ENCODE measurements at regions not wholly inside any gene's neighbourhood (a gene's known extent, or its start where the extent isn't known, plus 50 kb on each side); places are given as distances from the start of the nearest gene placed in this dataset.

DNA sequence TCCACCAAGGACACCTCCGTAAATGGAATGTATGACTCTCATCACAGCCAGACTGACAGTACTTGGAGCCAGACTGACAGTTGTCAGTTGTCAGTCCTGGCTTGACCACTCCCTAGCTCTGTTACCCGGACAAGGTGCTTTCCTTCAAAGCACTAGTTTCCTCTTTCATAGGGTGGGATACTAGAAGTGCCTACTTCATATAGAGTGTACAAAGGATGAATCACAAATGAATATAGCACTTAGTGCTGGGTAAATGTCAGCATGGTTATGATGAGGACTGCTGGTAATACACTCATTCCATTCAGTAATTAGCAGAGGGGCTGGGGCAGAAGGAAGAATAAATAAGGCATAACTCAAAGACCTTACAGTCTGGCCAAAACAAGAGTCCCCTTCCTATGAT is 91.4 kb downstream of the ARL4C start:
- Histone ChIP-seq H3K4me3 (ENCODE audit: low read depth, low read length) (no peak overlapping the region), H3K36me3 (ENCODE audit: control insufficient read depth, insufficient read depth, low read length) (no peaks in the 10 kb centered on the region), H3K27me3 (ENCODE audit: control insufficient read depth, insufficient read depth, low read length) (no peaks in the 10 kb centered on the region)
- TF ChIP-seq, protein P1, sequence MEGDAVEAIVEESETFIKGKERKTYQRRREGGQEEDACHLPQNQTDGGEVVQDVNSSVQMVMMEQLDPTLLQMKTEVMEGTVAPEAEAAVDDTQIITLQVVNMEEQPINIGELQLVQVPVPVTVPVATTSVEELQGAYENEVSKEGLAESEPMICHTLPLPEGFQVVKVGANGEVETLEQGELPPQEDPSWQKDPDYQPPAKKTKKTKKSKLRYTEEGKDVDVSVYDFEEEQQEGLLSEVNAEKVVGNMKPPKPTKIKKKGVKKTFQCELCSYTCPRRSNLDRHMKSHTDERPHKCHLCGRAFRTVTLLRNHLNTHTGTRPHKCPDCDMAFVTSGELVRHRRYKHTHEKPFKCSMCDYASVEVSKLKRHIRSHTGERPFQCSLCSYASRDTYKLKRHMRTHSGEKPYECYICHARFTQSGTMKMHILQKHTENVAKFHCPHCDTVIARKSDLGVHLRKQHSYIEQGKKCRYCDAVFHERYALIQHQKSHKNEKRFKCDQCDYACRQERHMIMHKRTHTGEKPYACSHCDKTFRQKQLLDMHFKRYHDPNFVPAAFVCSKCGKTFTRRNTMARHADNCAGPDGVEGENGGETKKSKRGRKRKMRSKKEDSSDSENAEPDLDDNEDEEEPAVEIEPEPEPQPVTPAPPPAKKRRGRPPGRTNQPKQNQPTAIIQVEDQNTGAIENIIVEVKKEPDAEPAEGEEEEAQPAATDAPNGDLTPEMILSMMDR (IDR thresholded peaks at IDR 0.05; ENCODE audit: insufficient read depth, low read length, poor library complexity, severe bottlenecking): no peak
- DNase-seq (ENCODE audit: low read depth): no peak

DNA sequence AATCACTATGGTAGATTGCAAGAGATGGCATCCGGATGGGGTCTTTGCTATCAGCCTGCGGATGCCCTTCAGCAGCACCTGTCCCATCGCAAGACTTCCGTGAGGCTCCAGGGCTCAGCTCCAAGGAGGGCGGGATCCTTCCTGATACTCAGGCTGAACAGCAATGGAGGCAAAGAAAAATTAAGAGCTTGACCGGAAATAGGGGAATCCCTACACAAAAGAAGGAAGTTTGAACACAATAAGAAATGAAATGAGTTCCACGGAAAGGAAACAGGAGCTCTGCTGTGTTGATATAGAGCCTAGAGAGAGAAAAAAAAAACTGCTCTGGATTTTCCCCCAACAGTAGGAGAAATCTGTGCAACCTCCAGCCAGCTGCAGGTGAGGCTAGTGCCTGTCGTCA is 91.9 kb downstream of the ARL4C start:
- DNase-seq (ENCODE audit: low read depth): no peak
- H3K27me3 ChIP-seq (ENCODE audit: control insufficient read depth, insufficient read depth, low read length): no peaks in the 10 kb centered on the region
- H3K36me3 ChIP-seq (ENCODE audit: control insufficient read depth, insufficient read depth, low read length): no peaks in the 10 kb centered on the region
- no peak overlapping the region for H3K4me3 ChIP-seq (ENCODE audit: low read depth, low read length)
- TF ChIP-seq, protein P1 (IDR thresholded peaks at IDR 0.05; ENCODE audit: insufficient read depth, low read length, poor library complexity, severe bottlenecking): no peak

DNA sequence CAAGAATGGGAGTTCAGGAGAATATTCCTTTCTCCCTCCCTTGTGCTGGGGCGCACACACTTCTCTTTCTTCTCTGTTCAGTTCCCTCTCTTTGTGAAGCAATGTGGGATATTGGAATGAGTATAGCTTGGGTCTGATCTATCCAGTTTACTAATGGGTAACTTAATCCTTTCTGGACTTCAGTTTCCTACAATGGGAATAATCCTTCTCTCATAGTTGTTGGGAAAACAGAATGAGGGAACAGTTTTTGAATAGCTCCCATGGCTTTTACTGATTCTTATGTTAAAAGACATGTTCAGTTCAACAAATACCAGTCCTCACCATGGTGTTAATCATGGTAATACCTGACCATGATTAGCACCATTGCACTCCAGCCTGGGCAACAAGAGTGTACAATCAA is 93.1 kb downstream of the ARL4C start:
- Histone ChIP-seq H3K36me3 (ENCODE audit: control insufficient read depth, insufficient read depth, low read length) (no peaks in the 10 kb centered on the region), H3K4me3 (ENCODE audit: low read depth, low read length) (no peak overlapping the region), H3K27me3 (ENCODE audit: control insufficient read depth, insufficient read depth, low read length) (no peaks in the 10 kb centered on the region)
- no peak for DNase-seq (ENCODE audit: low read depth)
- TF ChIP-seq, protein P1 (IDR thresholded peaks at IDR 0.05; ENCODE audit: insufficient read depth, low read length, poor library complexity, severe bottlenecking): no peak

DNA sequence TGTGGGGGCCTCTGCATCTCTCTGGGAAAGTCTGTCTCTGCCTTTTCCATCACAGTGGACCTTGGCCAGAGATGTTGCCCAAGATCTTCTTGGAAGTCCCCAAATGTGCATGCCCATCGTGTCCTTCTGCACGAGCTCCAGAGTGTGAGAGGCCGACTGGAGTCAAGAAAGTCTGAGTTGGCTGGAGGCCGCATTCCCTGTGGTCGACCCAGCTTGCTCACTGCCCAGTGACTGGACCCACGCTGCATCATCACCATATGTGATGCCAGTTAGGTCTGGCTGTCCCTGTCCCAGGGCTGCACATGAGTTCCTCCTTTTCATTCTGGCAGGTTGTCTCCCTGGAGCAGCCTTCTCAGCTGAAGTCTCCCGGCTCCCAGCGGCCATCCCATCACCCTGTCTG is 93.8 kb downstream of the ARL4C start:
- H3K36me3 ChIP-seq (ENCODE audit: control insufficient read depth, insufficient read depth, low read length): no peaks in the 10 kb centered on the region
- TF ChIP-seq, protein P1 (IDR thresholded peaks at IDR 0.05; ENCODE audit: insufficient read depth, low read length, poor library complexity, severe bottlenecking): no peak
- no peak for DNase-seq (ENCODE audit: low read depth)
- H3K4me3 ChIP-seq (ENCODE audit: low read depth, low read length): no peak overlapping the region
- H3K27me3 ChIP-seq (ENCODE audit: control insufficient read depth, insufficient read depth, low read length): no peaks in the 10 kb centered on the region

DNA sequence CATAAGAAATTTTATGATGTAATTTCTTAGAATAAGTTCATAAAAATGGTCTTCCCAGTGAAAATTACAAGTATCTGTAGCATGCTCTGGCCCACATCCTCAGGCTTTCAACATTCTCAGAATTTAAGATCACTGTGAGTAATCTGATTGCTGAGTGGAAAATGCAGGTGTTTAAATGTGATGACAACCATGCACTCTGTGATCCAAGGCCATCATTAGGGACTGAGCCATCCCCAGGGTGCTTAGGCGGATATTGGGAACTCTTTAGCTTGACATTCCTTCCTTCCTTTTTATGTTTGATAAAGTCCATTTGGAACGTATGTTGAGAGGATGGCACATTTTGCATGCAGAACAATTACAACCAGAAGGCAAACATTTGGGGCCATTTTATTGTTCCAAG is 95.5 kb downstream of the ARL4C start:
- no peak overlapping the region for H3K4me3 ChIP-seq (ENCODE audit: low read depth, low read length)
- H3K27me3 ChIP-seq (ENCODE audit: control insufficient read depth, insufficient read depth, low read length): no peaks in the 10 kb centered on the region
- DNase-seq (ENCODE audit: low read depth): no peak
- H3K36me3 ChIP-seq (ENCODE audit: control insufficient read depth, insufficient read depth, low read length): no peaks in the 10 kb centered on the region
- TF ChIP-seq, protein P1 (IDR thresholded peaks at IDR 0.05; ENCODE audit: insufficient read depth, low read length, poor library complexity, severe bottlenecking): no peak

DNA sequence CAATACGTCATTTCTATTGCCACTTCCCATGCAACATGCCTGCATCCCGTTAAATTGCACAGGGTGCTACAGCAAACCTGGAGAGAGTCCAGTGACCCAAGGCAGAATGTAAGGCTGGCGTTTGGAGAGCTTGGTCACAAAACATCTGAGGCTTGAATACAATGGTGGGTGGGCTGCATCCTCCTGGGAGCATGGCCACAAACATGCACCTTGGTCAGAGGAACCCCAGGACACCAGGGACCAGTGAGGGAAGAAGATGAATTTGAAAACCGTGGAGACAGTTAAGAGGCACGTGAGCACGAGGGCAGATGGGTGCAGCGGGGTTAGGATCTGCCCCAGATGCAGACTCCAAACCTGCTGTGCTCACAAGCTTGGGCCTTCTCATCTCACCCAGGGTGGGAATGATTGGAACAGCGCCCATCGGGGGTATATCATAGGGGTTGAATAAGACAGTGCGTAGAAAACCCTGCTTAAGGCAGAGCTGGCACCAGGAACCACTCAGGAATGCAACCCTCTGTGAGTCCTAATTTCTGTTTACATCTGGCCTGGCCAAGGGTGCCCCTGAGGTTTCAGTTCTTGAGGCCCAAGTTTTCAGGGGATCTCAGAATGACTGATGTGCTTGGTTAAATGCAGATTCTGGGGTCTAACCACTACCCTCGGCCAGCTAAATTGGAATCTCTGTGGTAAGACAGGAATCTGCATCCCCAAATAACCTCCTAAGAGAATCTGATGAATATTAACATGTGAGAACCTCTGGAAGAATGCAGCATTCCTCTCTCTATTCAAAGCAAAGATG is 97.2 kb downstream of the ARL4C start:
- Histone ChIP-seq H3K36me3 (ENCODE audit: control insufficient read depth, insufficient read depth, low read length) (no peaks in the 10 kb centered on the region), H3K4me3 (ENCODE audit: low read depth, low read length) (no peak overlapping the region), H3K27me3 (ENCODE audit: control insufficient read depth, insufficient read depth, low read length) (no peaks in the 10 kb centered on the region)
- TF ChIP-seq, protein P1 (IDR thresholded peaks at IDR 0.05; ENCODE audit: insufficient read depth, low read length, poor library complexity, severe bottlenecking): no peak
- no peak for DNase-seq (ENCODE audit: low read depth)
